SJCRH30 (cell line): ENCODE measurements at regions not wholly inside any gene's neighbourhood (a gene's known extent, or its start where the extent isn't known, plus 50 kb on each side); places are given as distances from the start of the nearest gene placed in this dataset.

Experiments
- DNase-seq, 2 experiments: peaks; one replicate each; pipeline ENCODE4 v3.0.0-alpha.2; 2015 to 2020
- H3K27ac ChIP-seq: fragments of 250-450 bp; sonication (Bioruptor Pico); 2 replicates; pipeline ENCODE4 v1.5.1; 2020; ENCODE audit warnings: mild to moderate bottlenecking, moderate library complexity
- H3K27me3 ChIP-seq: fragments of 250-450 bp; sonication (Bioruptor Pico); 2 replicates; pipeline ENCODE4 v1.5.1; 2020; ENCODE audit warnings: mild to moderate bottlenecking, moderate library complexity
- H3K36me3 ChIP-seq: fragments of 250-450 bp; sonication (Bioruptor Pico); 2 replicates; pipeline ENCODE4 v1.5.1; 2020; ENCODE audit warnings: mild to moderate bottlenecking, moderate library complexity
- H3K4me1 ChIP-seq: fragments of 250-450 bp; sonication (Bioruptor Pico); 2 replicates; pipeline ENCODE4 v1.5.1; 2020; ENCODE audit warnings: mild to moderate bottlenecking, moderate library complexity
- H3K4me3 ChIP-seq: fragments of 250-450 bp; sonication (Bioruptor Pico); 2 replicates; pipeline ENCODE4 v1.5.1; 2020; ENCODE audit warnings: mild to moderate bottlenecking, moderate library complexity
- H3K9me3 ChIP-seq: fragments of 250-450 bp; sonication (Bioruptor Pico); replicated peaks from 2 replicates; pipeline ENCODE4 v1.5.1; 2020; ENCODE audit warnings: mild to moderate bottlenecking, moderate library complexity

DNA sequence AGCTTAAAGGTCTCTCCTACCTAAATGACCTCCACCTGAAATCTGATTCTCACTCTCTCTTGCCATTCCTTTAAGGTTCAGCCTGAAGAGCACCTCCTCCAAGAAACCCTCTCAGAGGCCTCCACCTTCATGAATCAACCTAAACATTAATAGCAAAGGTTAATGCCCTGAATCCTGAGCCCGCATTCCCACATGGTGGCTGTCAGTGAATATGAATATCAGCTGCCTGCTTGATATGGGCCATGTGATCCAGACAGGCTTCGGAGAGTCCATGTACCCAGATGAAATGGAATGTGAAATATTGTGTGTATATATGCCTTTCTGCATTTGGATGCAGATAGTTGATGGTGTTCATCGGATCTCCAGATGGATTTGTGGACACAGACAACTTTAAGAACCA lies 317.5 kb downstream of the TOX3 start:
- Histone ChIP-seq H3K4me1 (peaks cover 8% of the 10 kb centered on the region; the same call in 1 of the 2 replicates), H3K36me3 (no peaks in the 10 kb centered on the region), H3K27me3 (no peaks in the 10 kb centered on the region), H3K27ac (no peak overlapping the region), H3K9me3 (no peaks in the 10 kb centered on the region), H3K4me3 (no peak overlapping the region)
- no peak for DNase-seq

DNA sequence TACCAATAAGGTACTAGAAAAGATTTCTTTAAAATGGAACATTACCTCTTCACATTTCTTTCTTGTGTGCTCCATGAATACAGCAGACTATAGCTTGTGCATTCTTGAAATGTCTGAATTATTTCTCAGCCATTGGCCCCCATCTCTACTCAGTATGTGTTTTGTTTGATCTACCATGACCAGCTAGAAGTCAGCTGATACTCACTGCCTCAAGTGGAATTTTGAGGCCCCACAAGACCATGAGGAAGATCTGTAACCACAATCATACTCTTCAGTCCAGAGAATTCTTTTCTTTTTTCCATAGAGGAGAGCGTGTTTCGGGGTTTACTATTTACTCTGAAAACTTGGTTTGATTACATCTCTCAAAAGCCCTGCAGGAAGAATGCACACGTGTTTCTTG lies 319.1 kb downstream of the TOX3 start:
- Histone ChIP-seq H3K27ac (no peak overlapping the region), H3K9me3 (no peaks in the 10 kb centered on the region), H3K36me3 (no peaks in the 10 kb centered on the region), H3K27me3 (no peaks in the 10 kb centered on the region), H3K4me3 (no peak overlapping the region), H3K4me1 (peaks cover 8% of the 10 kb centered on the region; the same call in 1 of the 2 replicates)
- no peak for DNase-seq

DNA sequence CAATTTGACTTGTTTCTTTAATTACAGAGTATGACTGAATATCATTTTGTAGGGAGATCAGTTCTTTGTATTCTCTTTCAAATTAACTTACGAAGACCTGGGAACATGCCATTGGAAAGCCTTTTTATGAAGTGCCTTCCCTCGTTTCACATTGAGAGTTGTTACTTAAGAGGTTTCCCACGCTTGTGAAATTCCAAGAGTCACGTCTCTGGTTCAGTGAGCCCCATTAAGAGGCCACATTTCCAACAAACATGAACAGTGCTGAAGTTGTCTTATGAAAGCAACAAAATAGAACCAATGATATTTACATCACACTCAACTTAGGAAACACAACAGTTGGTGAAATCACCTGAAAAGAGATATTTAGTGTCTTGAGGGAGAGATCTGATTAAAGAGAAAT lies 334.1 kb downstream of the TOX3 start:
- Histone ChIP-seq H3K4me3 (no peak overlapping the region), H3K27me3 (no peaks in the 10 kb centered on the region), H3K4me1 (no peaks in the 10 kb centered on the region), H3K36me3 (no peaks in the 10 kb centered on the region), H3K27ac (no peak overlapping the region), H3K9me3 (no peaks in the 10 kb centered on the region)
- DNase-seq, result no peak

DNA sequence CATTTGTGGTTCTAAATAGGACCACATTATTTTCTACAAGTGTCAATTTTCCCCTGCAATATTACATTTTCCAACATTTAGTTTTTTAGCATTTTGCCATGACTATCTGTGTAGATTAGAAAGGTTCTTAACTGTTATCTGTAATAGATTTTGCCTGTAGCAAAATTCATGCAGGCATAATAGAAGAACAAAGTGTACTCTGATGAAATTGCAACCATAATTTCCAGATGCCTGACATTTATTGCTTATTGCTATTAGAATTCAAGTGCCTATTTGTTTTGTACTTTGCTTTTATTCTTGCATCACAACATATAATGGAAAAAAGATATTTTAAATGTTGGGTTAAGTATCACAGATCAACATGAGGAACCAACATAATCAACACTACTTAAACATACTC lies 337.7 kb downstream of the TOX3 start:
- no peak for DNase-seq
- H3K27ac ChIP-seq, result no peak overlapping the region
- no peaks in the 10 kb centered on the region for H3K4me1 ChIP-seq
- no peaks in the 10 kb centered on the region for H3K36me3 ChIP-seq
- no peak overlapping the region for H3K4me3 ChIP-seq
- no peaks in the 10 kb centered on the region for H3K27me3 ChIP-seq
- H3K9me3 ChIP-seq, result no peaks in the 10 kb centered on the region

DNA sequence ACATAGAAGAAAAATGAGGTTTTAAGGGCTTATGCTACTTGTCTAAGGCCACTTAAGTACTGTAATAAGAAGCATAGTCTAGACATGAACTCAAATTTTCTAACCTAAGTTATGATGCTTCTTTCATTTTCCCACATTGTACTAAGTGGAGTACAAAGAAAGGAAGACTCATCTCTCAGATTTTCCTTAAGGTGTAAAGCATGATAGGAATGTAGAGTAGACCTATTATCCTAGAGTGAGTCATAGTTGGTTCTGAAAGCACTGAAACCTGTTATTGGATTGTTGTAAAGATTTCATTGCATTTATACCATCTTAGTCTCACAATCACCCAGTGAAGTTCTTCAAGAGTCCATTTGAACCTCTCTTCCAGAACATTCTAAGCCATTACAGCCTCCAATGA lies 343.8 kb downstream of the TOX3 start:
- DNase-seq, result no peak
- no peak overlapping the region for H3K4me3 ChIP-seq
- H3K27me3 ChIP-seq, result no peaks in the 10 kb centered on the region
- H3K36me3 ChIP-seq, result no peaks in the 10 kb centered on the region
- no peak overlapping the region for H3K27ac ChIP-seq
- no peaks in the 10 kb centered on the region for H3K9me3 ChIP-seq
- no peaks in the 10 kb centered on the region for H3K4me1 ChIP-seq

DNA sequence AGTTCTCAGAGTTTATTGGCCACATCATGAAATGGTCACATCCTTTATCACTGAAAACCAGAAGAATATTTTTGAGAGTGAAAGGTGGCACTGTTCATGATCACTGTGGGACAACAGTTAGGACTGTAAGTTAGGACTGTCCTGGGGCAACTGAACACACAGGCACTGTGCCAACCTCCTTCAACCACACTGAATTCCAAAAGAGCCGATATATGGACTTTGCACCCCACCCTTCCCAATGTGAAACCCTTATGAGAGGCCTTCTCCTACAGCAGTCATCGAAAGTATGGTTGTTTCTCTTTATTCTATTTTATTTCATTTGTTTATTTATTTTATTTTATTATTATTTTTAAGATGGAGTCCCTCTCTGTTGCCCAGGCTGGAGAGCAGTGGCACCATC lies 353.5 kb downstream of the TOX3 start:
- Histone ChIP-seq H3K36me3 (no peaks in the 10 kb centered on the region), H3K9me3 (no peaks in the 10 kb centered on the region), H3K4me1 (no peaks in the 10 kb centered on the region), H3K27me3 (no peaks in the 10 kb centered on the region), H3K27ac (no peak overlapping the region), H3K4me3 (no peak overlapping the region)
- DNase-seq, result no peak

DNA sequence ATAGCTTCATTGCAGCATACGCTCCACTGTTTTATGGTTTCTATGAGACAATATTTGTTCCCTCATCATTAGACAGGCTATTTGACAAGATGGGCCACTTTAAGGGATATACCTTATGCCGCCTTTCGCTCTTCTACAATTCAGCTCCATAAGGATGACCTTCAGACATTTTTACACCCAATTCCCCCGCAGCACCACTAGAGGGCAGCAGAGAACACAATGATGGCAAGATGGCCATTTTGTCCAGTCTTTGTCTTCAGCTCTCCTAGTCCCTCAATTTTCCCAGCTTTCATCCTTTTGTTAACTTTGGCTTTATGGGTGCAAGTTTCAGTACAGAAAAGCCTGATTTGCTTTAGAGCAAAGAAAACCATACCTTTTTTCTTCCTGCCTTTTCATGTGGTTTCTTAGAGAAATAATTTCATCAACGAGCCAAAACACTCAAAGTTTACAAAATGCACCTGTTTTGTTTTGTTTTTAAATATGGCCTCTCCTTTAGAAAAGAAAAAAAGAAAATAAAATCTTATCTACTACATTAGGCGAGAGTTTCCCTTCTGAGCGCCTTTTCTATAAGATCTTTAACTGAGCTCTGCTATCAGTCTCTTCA lies 355.3 kb downstream of the TOX3 start:
- Histone ChIP-seq H3K27ac (no peak overlapping the region), H3K27me3 (no peaks in the 10 kb centered on the region), H3K9me3 (no peaks in the 10 kb centered on the region), H3K36me3 (no peaks in the 10 kb centered on the region), H3K4me3 (no peak overlapping the region), H3K4me1 (no peaks in the 10 kb centered on the region)
- DNase-seq, result peak; percentile 49 to 86

DNA sequence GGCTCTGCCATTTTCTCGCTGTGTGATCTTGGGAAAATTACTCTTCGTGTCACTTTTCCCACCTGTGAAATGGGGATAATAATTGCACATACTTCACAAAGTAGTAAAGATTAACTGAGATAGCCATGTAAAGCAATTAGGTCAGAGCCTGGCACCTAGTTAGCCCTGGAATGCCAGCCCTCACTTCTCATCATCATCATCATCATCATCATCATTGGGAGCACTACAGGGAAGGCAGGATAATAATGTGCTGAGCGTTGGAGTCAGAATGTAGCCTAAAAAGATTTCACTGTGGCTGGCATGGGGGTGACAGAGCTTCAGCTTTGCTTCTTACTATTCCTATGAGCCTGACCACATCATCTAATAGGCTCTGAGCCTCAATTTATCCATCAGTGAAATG lies 362.6 kb downstream of the TOX3 start:
- H3K27me3 ChIP-seq, result no peaks in the 10 kb centered on the region
- H3K4me1 ChIP-seq, result no peaks in the 10 kb centered on the region
- no peaks in the 10 kb centered on the region for H3K36me3 ChIP-seq
- no peak for DNase-seq
- H3K4me3 ChIP-seq, result no peak overlapping the region
- H3K27ac ChIP-seq, result no peak overlapping the region
- no peaks in the 10 kb centered on the region for H3K9me3 ChIP-seq

DNA sequence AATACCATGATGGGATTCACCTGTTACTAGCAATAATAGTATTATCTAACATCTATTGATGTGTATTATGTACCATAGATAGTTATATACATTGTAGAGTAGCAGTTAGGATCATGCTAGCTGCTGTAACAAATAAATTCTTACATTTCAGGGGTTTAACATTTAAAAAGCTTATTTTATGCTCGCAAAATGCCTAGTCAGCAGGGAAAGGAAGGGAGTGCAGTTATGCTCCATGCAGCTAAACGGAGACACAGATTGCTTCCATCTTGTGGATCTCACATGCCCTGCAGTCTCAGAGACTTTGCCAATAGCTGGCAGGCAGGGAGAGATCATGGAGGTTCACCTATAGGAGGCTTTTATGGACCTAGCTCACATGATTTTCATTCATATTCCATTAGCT lies 364.1 kb downstream of the TOX3 start:
- Histone ChIP-seq H3K4me1 (no peaks in the 10 kb centered on the region), H3K9me3 (no peaks in the 10 kb centered on the region), H3K4me3 (no peak overlapping the region), H3K27ac (no peak overlapping the region), H3K36me3 (no peaks in the 10 kb centered on the region), H3K27me3 (no peaks in the 10 kb centered on the region)
- DNase-seq, result no peak

DNA sequence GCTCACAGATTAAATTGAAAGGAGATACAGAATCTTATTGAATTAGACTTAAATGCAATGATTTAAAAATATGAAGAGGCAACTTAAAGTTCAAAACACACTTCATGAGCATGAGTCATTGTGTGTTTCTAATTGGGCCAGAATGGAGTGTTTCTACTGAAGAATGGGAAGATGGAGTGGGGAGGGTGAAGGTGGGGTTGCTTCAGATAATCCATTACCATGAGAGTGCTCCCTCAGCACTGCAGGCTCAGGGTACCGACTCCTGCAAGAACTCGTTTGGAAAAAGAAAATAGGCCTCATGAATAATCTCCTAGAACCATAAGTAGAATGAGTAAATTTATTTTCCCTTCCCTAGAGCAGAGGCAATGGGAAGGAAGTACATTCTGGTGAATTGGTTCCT lies 372.8 kb downstream of the TOX3 start:
- H3K27ac ChIP-seq, result no peak overlapping the region

DNA sequence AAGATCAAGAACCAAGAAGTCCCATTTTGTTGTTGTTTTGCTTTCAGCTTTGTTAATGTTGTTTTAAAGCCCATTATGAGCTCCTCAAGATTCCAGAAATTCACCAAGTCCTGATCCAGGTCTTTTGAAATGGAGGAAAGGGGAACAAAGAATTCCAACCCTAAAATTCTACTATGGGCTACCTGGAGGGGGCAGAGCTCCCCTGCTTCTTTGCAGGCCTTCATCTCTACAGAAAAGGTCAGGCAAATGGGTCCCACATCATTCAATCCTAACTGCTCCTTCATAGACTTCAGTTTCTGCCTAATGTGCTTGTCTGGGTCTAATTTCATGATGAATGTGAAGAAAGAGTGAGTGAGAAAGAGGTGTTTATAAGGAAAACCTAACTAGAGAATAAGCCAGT lies 375.5 kb downstream of the TOX3 start:
- H3K9me3 ChIP-seq, result no peaks in the 10 kb centered on the region

More for the DNA sequence above, 372.8 kb downstream of the TOX3 start:
- Histone ChIP-seq H3K4me1 (no peaks in the 10 kb centered on the region), H3K27me3 (no peaks in the 10 kb centered on the region), H3K36me3 (no peaks in the 10 kb centered on the region), H3K9me3 (no peaks in the 10 kb centered on the region), H3K4me3 (no peak overlapping the region)
- DNase-seq, result no peak

DNA sequence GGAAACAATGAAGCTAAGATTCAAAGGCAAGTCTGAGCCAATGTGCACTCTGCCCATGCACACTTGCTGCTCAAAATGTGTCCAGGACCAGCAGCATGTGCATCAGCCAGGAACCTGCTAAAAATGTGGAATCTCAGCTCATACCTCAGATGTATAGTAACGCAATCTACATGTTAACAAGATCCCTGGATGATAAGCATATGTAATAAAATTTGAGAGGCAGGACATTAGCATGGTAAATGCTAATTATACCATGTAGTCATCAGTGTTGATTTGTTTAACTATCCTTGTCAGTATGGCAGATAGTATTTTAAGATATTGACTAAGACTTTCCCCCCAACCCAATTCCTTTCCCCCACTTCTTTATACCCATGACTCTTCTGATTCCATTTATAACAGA lies 379.6 kb downstream of the TOX3 start:
- Histone ChIP-seq H3K36me3 (no peaks in the 10 kb centered on the region), H3K27ac (no peak overlapping the region), H3K27me3 (peaks cover 4% of the 10 kb centered on the region; the same call in 1 of the 2 replicates), H3K4me1 (no peaks in the 10 kb centered on the region), H3K9me3 (no peaks in the 10 kb centered on the region), H3K4me3 (no peak overlapping the region)
- no peak for DNase-seq

More for the DNA sequence above, 375.5 kb downstream of the TOX3 start:
- no peaks in the 10 kb centered on the region for H3K4me1 ChIP-seq
- no peaks in the 10 kb centered on the region for H3K36me3 ChIP-seq
- no peak for DNase-seq
- no peaks in the 10 kb centered on the region for H3K27me3 ChIP-seq
- H3K27ac ChIP-seq, result no peak overlapping the region
- no peak overlapping the region for H3K4me3 ChIP-seq

DNA sequence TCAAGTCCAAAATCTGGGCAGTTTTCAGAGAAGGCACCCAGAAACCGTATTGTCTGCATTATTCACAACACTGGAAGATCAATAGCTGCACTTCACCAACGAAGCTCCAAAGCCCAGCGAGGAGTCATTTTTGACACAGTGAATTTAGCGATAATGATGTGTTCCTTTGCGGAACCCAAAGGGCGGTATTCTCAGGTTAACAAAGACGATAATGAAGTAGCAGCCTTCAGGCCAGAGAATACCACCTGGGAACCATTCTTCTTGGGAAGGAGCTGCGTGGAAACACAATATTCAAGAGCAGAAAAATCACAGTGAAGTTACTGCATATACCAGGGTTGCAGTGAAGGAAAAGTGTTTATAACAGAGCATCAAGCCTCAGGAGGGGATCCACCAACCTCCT lies 381.0 kb downstream of the TOX3 start:
- no peak overlapping the region for H3K4me3 ChIP-seq
- H3K27me3 ChIP-seq, result peaks cover 4% of the 10 kb centered on the region; the same call in 1 of the 2 replicates
- no peak for DNase-seq
- H3K9me3 ChIP-seq, result no peaks in the 10 kb centered on the region
- H3K4me1 ChIP-seq, result no peaks in the 10 kb centered on the region
- no peaks in the 10 kb centered on the region for H3K36me3 ChIP-seq
- no peak overlapping the region for H3K27ac ChIP-seq

DNA sequence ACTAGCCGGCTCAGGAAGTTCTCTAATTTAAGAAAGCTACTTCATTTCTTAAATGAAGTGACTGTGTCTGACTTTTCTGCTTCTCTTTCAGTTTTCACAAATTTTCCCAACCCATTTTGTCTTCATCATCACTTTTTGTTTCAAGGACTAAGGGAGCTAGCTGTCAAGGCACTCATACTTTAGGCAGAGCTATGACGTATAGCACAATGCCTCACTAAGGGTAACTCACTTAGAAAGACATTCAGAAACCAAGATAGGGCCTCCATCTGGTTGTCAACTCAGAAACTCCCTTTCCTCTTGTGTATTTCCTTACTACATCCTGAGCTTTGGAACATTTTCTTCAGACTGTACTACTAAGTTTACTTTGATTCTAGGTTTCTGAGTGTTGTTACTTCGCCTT lies 397.9 kb downstream of the TOX3 start:
- Histone ChIP-seq H3K4me3 (no peak overlapping the region), H3K27ac (no peak overlapping the region), H3K36me3 (0 out of 2 replicates have a peak, but pooled peaks cover 3% of the 10 kb centered on the region), H3K4me1 (peaks cover 10% of the 10 kb centered on the region; the same call in 1 of the 2 replicates), H3K27me3 (no peaks in the 10 kb centered on the region), H3K9me3 (no peaks in the 10 kb centered on the region)
- DNase-seq, result no peak

DNA sequence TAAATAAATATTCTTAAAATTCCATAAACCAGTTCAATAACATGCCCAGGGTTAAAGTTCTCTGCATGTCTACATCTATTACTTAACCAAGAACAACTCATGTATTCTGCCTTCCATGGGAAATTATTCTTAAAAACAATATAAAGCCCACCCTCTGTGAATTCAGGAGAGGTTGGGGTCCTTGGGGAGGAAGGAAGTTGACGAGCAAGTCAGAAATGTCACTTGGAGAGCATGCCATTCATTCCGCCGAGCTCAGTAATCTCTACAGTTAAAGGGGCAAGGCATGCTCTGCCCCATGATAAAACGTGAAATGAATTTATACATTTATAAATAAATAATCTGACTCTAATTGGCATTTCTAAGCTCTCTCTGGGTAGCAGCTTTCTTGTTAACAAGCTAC lies 405.1 kb downstream of the TOX3 start:
- Histone ChIP-seq H3K9me3 (no peaks in the 10 kb centered on the region), H3K4me3 (no peak overlapping the region), H3K36me3 (no peaks in the 10 kb centered on the region), H3K27me3 (no peaks in the 10 kb centered on the region; the same call in 1 of the 2 replicates), H3K27ac (no peak overlapping the region), H3K4me1 (no peaks in the 10 kb centered on the region)
- no peak for DNase-seq

DNA sequence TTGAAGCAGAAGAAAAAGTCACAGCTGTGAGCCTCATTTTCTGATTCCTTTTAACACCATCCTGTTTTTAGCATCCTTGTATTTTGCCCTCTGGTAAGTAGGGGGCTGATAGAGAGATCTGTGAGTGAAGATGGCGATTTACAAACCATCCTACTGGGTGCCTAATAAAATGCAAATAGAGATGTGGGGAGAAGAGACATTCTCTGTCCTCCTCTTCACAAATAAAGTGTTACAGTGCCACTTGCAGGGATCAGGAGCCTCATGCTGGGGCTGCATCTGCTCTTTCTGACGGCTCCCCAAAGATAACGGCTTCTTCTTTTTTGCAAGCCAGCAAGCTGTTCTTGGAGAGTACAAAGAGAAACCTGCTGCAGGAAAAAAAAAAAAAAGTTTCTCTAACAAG lies 418.6 kb downstream of the TOX3 start:
- H3K36me3 ChIP-seq, result no peaks in the 10 kb centered on the region; the same call in 1 of the 2 replicates
- H3K27me3 ChIP-seq, result no peaks in the 10 kb centered on the region
- DNase-seq, result no peak
- no peak overlapping the region for H3K4me3 ChIP-seq
- H3K9me3 ChIP-seq, result no peaks in the 10 kb centered on the region
- H3K27ac ChIP-seq, result no peak overlapping the region
- no peaks in the 10 kb centered on the region for H3K4me1 ChIP-seq
